Kidney epithelial cell (primary cell): ENCODE measurements at regions not wholly inside any gene's neighbourhood (a gene's known extent, or its start where the extent isn't known, plus 50 kb on each side); places are given as distances from the start of the nearest gene placed in this dataset.

ENCODE experiments used
- DNase-seq: peaks from one replicate; pipeline ENCODE4 v3.0.0-alpha.2; 2010; ENCODE audit warnings: low read depth
- H3K27me3 ChIP-seq: 2 replicates; pipeline ENCODE4 v1.6.0; 2011; ENCODE audit warnings: low read length; ENCODE audit not compliant: control insufficient read depth, insufficient read depth
- H3K36me3 ChIP-seq: 2 replicates; pipeline ENCODE4 v1.5.1; 2011; ENCODE audit warnings: low read length; ENCODE audit not compliant: control insufficient read depth, insufficient read depth
- H3K4me3 ChIP-seq: 2 replicates; pipeline ENCODE4 v1.5.1; 2011; ENCODE audit warnings: low read depth, mild to moderate bottlenecking, control low read depth, low read length
- TF ChIP-seq, protein P1 (sequence below): IDR thresholded peaks from 2 replicates; pipeline ENCODE4 v1.5.1; 2011; ENCODE audit warnings: mild to moderate bottlenecking, moderate library complexity, low read length, control low read depth, inconsistent platforms; ENCODE audit not compliant: insufficient read depth, poor library complexity, severe bottlenecking

- Histone ChIP-seq H3K4me3 (no peak overlapping the region), H3K27me3 (no peaks in the 10 kb centered on the region), H3K36me3 (no peaks in the 10 kb centered on the region)
- no peak for DNase-seq
- TF ChIP-seq, protein P1, sequence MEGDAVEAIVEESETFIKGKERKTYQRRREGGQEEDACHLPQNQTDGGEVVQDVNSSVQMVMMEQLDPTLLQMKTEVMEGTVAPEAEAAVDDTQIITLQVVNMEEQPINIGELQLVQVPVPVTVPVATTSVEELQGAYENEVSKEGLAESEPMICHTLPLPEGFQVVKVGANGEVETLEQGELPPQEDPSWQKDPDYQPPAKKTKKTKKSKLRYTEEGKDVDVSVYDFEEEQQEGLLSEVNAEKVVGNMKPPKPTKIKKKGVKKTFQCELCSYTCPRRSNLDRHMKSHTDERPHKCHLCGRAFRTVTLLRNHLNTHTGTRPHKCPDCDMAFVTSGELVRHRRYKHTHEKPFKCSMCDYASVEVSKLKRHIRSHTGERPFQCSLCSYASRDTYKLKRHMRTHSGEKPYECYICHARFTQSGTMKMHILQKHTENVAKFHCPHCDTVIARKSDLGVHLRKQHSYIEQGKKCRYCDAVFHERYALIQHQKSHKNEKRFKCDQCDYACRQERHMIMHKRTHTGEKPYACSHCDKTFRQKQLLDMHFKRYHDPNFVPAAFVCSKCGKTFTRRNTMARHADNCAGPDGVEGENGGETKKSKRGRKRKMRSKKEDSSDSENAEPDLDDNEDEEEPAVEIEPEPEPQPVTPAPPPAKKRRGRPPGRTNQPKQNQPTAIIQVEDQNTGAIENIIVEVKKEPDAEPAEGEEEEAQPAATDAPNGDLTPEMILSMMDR = no peak
Measured at GRCh38 chr2:147512206-147512605, 332.6 kb upstream of the ACVR2A start.

DNA sequence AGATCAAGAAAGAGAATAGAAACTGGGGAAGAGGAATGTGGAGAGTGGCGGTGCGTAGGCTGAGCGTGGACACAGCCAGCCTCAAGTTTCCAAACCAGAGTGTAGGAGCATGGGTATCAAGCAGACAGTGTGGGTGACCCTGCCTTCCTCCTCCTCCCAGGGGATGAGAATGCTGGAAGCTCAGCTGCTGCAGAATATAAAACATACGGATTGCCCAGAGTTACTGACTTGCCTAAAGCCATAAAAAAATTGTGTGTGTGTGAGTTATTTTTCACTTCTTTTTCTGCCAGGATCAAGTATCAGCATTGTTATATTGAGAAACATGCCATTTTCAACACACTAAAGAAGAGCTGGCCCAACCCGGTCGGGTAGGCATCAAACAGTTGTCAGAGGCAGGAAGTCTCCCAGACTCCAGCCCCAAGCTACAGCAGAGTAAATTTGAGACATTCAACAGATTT is 333.3 kb upstream of the ACVR2A start:
- TF ChIP-seq, protein P1 = no peak
- Histone ChIP-seq H3K4me3 (no peak overlapping the region), H3K27me3 (no peaks in the 10 kb centered on the region), H3K36me3 (no peaks in the 10 kb centered on the region)
- DNase-seq = no peak

GRCh38 chr2:147509821-147510220 is 335.0 kb upstream of the ACVR2A start:
- no peak for DNase-seq
- Histone ChIP-seq H3K27me3 (no peaks in the 10 kb centered on the region), H3K4me3 (no peak overlapping the region), H3K36me3 (no peaks in the 10 kb centered on the region)
- TF ChIP-seq, protein P1 = no peak

DNA sequence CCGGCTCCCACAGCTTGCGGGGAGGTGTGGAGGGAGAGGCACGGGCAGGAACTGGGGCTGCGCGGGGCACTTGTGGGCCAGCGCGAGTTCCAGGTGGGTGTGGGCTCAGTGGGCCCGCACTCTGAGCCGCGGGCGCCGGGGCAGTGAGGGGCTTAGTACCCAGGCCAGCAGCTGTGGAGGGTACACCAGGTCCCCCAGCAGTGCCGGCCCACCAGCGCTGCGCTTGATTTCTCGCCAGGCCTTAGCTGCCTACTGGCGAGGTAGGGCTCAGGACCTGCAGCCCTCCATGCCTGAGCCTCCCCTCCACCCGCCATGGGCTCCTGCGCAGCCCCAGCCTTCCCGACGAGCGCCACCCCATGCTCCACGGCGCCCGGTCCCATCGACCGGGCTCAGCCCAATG is 337.9 kb upstream of the ACVR2A start:
- TF ChIP-seq, protein P1 = no peak
- Histone ChIP-seq H3K4me3 (no peak overlapping the region), H3K36me3 (no peaks in the 10 kb centered on the region), H3K27me3 (no peaks in the 10 kb centered on the region)
- no peak for DNase-seq

- TF ChIP-seq, protein P1 = no peak
- H3K36me3 ChIP-seq = no peaks in the 10 kb centered on the region
- DNase-seq = no peak
Measured at GRCh38 chr2:147502711-147503290, 342.0 kb upstream of the ACVR2A start.

GRCh38 chr2:147501968-147502367 is 342.9 kb upstream of the ACVR2A start:
- no peaks in the 10 kb centered on the region for H3K36me3 ChIP-seq

More at GRCh38 chr2:147502711-147503290, 342.0 kb upstream of the ACVR2A start:
- H3K4me3 ChIP-seq = no peak overlapping the region
- no peaks in the 10 kb centered on the region for H3K27me3 ChIP-seq

More at GRCh38 chr2:147501968-147502367, 342.9 kb upstream of the ACVR2A start:
- no peaks in the 10 kb centered on the region for H3K27me3 ChIP-seq
- no peak for DNase-seq
- no peak overlapping the region for H3K4me3 ChIP-seq
- TF ChIP-seq, protein P1 = no peak
